Panc1 (cell line): ENCODE measurements at regions not wholly inside any gene's neighbourhood (a gene's known extent, or its start where the extent isn't known, plus 50 kb on each side); places are given as distances from the start of the nearest gene placed in this dataset.

Source experiments
- ATAC-seq: fragments of 200-7000 bp; cut with Tn5 transposase; 2 replicates; pipeline ENCODE4 v1.9.1; 2020; ENCODE audit warnings: mild to moderate bottlenecking, moderate library complexity
- BruUV-seq: library from RNA; stranded (reverse); fragments of 400-500 nt; replicated peaks from 2 replicates; lab custom pipeline; 2021; lab: Mats Ljungman, UMichigan
- CTCF ChIA-PET: fragments of 300-600 bp; sonication (Branson Sonifier 250); formaldehyde crosslinking; loops from one replicate; lab custom pipeline; 2022; ENCODE audit warnings: antibody characterized with exemption; lab: Charles Lee
- POLR2A ChIA-PET: fragments of 300-600 bp; sonication (Branson Sonifier 250); formaldehyde crosslinking; loops from one replicate; lab custom pipeline; 2022; ENCODE audit warnings: antibody characterized with exemption; lab: Charles Lee
- DNase-seq: peaks from one replicate; pipeline ENCODE4 v3.0.0-alpha.2; 2010; ENCODE audit warnings: low read depth, low spot score
- H3K27ac ChIP-seq: 2 replicates; pipeline ENCODE4 v1.5.1; 2011; ENCODE audit warnings: mild to moderate bottlenecking, low read length, inconsistent platforms
- H3K27me3 ChIP-seq: fragments of 200-500 bp; sonication (Bioruptor generic); 2 replicates; pipeline ENCODE4 v1.6.0; 2014; ENCODE audit warnings: low read length, inconsistent platforms; ENCODE audit not compliant: control insufficient read depth, insufficient read depth
- H3K36me3 ChIP-seq: fragments of 200-500 bp; sonication (Bioruptor generic); 2 replicates; pipeline ENCODE4 v1.5.1; 2014; ENCODE audit warnings: inconsistent platforms, mild to moderate bottlenecking, low read length, moderate library complexity; ENCODE audit not compliant: control insufficient read depth, insufficient read depth
- H3K4me1 ChIP-seq: 2 replicates; pipeline ENCODE4 v1.5.1; 2011; ENCODE audit warnings: inconsistent platforms, mild to moderate bottlenecking, low read length, moderate library complexity; ENCODE audit not compliant: control insufficient read depth, insufficient read depth
- H3K4me3 ChIP-seq, 2 experiments: 2 replicates each; pipeline ENCODE4 v1.5.1; 2011 to 2012; ENCODE audit warnings: low read depth in 2 of 2, low read length in 2 of 2, mild to moderate bottlenecking in 2 of 2, inconsistent platforms in 1 of 2, moderate library complexity in 1 of 2
- H3K9me3 ChIP-seq: fragments of 200-500 bp; sonication (Bioruptor generic); 2 replicates; pipeline ENCODE4 v1.5.1; 2014; ENCODE audit warnings: low read depth, mild to moderate bottlenecking, inconsistent platforms, low read length, moderate library complexity; ENCODE audit not compliant: control insufficient read depth, insufficient read depth
- CTCF ChIP-seq: fragments of 450-650 bp; IDR thresholded peaks from 2 replicates; pipeline ENCODE4 v1.5.1; 2017; ENCODE audit warnings: mild to moderate bottlenecking
- POLR2AphosphoS5 ChIP-seq: IDR thresholded peaks from 2 replicates; pipeline ENCODE4 v1.6.1; 2012; ENCODE audit warnings: mild to moderate bottlenecking, low read depth, low read length, moderate library complexity
- SIN3A ChIP-seq: IDR thresholded peaks from 2 replicates; pipeline ENCODE4 v1.6.1; 2012; ENCODE audit warnings: low read depth, mild to moderate bottlenecking, low read length, moderate library complexity, borderline replicate concordance; ENCODE audit not compliant: insufficient read depth
- TCF7L2 ChIP-seq: IDR thresholded peaks from 2 replicates; pipeline ENCODE4 v1.6.1; 2011; ENCODE audit warnings: mild to moderate bottlenecking, low read depth, low read length, inconsistent platforms
- in situ Hi-C: cut with HindIII; loops from 2 replicates; pipeline ENCODE4 v1.10.0; 2016; ENCODE audit warnings: low sequenced_read_pairs, low pct_unique_long_range_greater_than_20kb
- intact Hi-C: fragments of 100-400 bp; cut with micrococcal nuclease; formaldehyde crosslinking; loops from one replicate; pipeline ENCODE4 v1.10.0; 2022; ENCODE audit not compliant: unreplicated experiment
- TF ChIP-seq, protein P1 (sequence below), 2 experiments: IDR thresholded peaks; 2 replicates each; pipeline ENCODE4 v1.6.1; 2011 to 2012; ENCODE audit warnings: low read depth in 2 of 2, control low read depth in 1 of 2, low read length in 1 of 2, mild to moderate bottlenecking in 1 of 2, moderate library complexity in 1 of 2; ENCODE audit not compliant: insufficient read depth in 1 of 2

DNA sequence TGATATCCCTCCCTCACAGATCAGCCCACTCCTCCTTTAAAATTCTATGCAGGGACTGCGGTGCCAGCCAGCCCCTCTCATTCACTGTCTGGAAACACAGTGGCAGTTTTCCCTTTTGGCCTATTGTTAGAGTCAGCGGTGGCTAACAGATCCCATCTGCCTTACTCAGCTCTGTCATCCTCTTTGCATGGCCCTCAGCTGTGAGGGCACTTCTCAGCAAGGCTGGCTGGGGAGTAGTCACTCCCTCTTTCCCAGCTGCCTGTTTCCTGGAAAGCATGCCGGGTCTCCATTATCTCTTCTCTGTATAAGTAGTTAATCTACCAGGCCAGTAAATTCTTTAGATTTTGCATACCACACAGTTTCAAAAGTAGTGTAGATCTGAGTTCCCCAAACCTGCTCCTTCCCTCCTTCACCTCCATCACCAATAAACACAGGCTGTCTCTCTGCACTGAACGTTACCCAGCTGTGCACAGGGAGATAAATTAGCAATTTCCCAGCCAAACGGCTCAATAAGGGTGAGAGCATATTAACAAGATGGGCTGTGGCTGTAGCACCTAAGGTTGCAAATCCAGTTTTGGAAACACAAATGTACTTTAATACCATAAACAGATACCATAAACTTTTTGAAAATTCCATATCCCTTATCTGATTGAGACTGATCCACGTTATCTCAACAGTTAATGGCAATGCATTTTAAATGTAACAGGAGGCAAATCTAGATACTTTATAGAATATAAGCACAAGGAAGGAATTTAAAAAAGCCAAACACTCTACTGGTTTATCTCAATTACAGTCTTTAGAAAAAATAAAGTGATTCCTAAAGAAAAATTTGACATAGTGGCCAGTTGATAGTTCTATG, 229.3 kb downstream of the ANKRD50 start:
- Histone ChIP-seq H3K27me3 (no peaks in the 10 kb centered on the region), H3K4me1 (no peaks in the 10 kb centered on the region), H3K27ac (no peak overlapping the region), H3K9me3 (no peaks in the 10 kb centered on the region), H3K36me3 (no peaks in the 10 kb centered on the region), H3K4me3 (no peak overlapping the region)
- in situ Hi-C loops (no loop called here), intact Hi-C loops (no loop called here)
- ChIA-PET CTCF (no interaction called here), POLR2A (no interaction called here)
- no peak for TF ChIP-seq CTCF
- no peak for TF ChIP-seq POLR2AphosphoS5
- no peak for TF ChIP-seq TCF7L2
- TF ChIP-seq, protein P1, sequence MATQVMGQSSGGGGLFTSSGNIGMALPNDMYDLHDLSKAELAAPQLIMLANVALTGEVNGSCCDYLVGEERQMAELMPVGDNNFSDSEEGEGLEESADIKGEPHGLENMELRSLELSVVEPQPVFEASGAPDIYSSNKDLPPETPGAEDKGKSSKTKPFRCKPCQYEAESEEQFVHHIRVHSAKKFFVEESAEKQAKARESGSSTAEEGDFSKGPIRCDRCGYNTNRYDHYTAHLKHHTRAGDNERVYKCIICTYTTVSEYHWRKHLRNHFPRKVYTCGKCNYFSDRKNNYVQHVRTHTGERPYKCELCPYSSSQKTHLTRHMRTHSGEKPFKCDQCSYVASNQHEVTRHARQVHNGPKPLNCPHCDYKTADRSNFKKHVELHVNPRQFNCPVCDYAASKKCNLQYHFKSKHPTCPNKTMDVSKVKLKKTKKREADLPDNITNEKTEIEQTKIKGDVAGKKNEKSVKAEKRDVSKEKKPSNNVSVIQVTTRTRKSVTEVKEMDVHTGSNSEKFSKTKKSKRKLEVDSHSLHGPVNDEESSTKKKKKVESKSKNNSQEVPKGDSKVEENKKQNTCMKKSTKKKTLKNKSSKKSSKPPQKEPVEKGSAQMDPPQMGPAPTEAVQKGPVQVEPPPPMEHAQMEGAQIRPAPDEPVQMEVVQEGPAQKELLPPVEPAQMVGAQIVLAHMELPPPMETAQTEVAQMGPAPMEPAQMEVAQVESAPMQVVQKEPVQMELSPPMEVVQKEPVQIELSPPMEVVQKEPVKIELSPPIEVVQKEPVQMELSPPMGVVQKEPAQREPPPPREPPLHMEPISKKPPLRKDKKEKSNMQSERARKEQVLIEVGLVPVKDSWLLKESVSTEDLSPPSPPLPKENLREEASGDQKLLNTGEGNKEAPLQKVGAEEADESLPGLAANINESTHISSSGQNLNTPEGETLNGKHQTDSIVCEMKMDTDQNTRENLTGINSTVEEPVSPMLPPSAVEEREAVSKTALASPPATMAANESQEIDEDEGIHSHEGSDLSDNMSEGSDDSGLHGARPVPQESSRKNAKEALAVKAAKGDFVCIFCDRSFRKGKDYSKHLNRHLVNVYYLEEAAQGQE (IDR thresholded peaks at IDR 0.05; ENCODE audit: insufficient read depth in 1 of 2, low read depth in 2 of 2, low read length in 1 of 2), result no peak
- TF ChIP-seq SIN3A, result no peak
- DNase-seq (no peak), ATAC-seq (no peak)
- BruUV-seq, result no TSS peak

DNA sequence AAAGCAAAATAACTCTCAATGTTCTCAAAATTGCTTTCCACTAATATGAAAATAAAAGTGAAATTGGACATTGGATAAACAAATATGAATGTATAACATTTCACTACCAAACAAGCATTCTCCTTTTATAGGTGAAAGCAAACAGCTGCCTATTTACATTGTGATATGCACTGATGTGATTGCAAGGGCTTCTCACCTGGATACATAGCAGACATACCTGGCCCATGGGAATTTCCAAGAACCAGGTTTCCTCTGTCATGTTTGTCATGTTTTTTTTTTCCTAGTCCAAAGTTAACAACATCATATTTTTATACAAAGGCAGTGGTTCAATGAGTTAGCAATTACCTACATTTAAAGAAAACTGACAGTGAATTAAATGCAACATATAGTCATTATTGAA, 228.5 kb downstream of the ANKRD50 start:
- Histone ChIP-seq H3K27ac (no peak overlapping the region), H3K36me3 (no peaks in the 10 kb centered on the region), H3K4me1 (no peaks in the 10 kb centered on the region), H3K4me3 (no peak overlapping the region), H3K9me3 (no peaks in the 10 kb centered on the region), H3K27me3 (no peaks in the 10 kb centered on the region)
- POLR2A ChIA-PET, result no interaction called here
- DNase-seq, result no peak
- in situ Hi-C loops (no loop called here), intact Hi-C loops (no loop called here)
- no peak for TF ChIP-seq CTCF
- TF ChIP-seq, protein P1 (IDR thresholded peaks at IDR 0.05; ENCODE audit: insufficient read depth in 1 of 2, low read depth in 2 of 2, low read length in 1 of 2), result no peak
- no peak for TF ChIP-seq POLR2AphosphoS5
- TF ChIP-seq SIN3A, result no peak
- no peak for TF ChIP-seq TCF7L2
- ATAC-seq, result no peak
- CTCF ChIA-PET, result no interaction called here
- BruUV-seq, result no TSS peak
